Testis (tissue), 2 donors: ENCODE measurements at regions not wholly inside any gene's neighbourhood (a gene's known extent, or its start where the extent isn't known, plus 50 kb on each side); places are given as distances from the start of the nearest gene placed in this dataset.

Source experiments
- DNase-seq: peaks from one replicate; pipeline ENCODE4 v3.0.0-alpha.2; 2019
- H3K27ac ChIP-seq, 2 donors: fragments of 200-600 bp; sonication (generic); one replicate each; pipeline ENCODE4 v1.5.1; 2019
- H3K27me3 ChIP-seq: fragments of 200-600 bp; sonication (generic); one replicate; pipeline ENCODE4 v1.5.1; 2019
- H3K36me3 ChIP-seq: fragments of 200-600 bp; sonication (generic); one replicate; pipeline ENCODE4 v1.5.1; 2017; ENCODE audit warnings: low read depth; ENCODE audit errors: missing control alignments
- H3K4me1 ChIP-seq: fragments of 200-600 bp; sonication (generic); one replicate; pipeline ENCODE4 v1.5.1; 2019
- H3K4me3 ChIP-seq, 2 donors: fragments of 200-600 bp; sonication (generic); one replicate each; pipeline ENCODE4 v1.5.1; 2017 to 2019
- H3K9me3 ChIP-seq: fragments of 200-600 bp; sonication (generic); one replicate; pipeline ENCODE4 v1.5.1; 2017
- CTCF ChIP-seq, 3 experiments: fragments of 450-650 bp in 2 of 3; fragments of 200-600 bp in 1 of 3; sonication (generic) in 1 of 3; IDR thresholded peaks; one replicate each; pipeline ENCODE4 v1.5.1; 2016 to 2019; ENCODE audit warnings: antibody characterized with exemption in 3 of 3, mild to moderate bottlenecking in 2 of 3, moderate library complexity in 1 of 3
- POLR2A ChIP-seq: fragments of 450-650 bp; IDR thresholded peaks from one replicate; pipeline ENCODE4 v1.6.1; 2017; ENCODE audit warnings: antibody characterized with exemption, mild to moderate bottlenecking, moderate library complexity
- WGBS, 2 donors: methylation state at CpG; one replicate each; pipeline ENCODE4 v1.1.5; 2018; 5-methylcytosine and 5-hydroxymethylcytosine counted together
- intact Hi-C: fragments of 100-400 bp; cut with DNase I; formaldehyde crosslinking; loops from one replicate; pipeline ENCODE4 v1.15.1; 2023; ENCODE audit warnings: low total_unique reads

- TF ChIP-seq POLR2A (no peak), CTCF (IDR thresholded peaks at IDR 0.05) (no peak)
- intact Hi-C loops, result no loop called here
- no peaks in the 10 kb centered on the region for H3K36me3 ChIP-seq
- no peaks in the 10 kb centered on the region for H3K9me3 ChIP-seq
- H3K27me3 ChIP-seq, result no peaks in the 10 kb centered on the region
- H3K4me3 ChIP-seq, result no peak overlapping the region
- no peak for DNase-seq
- WGBS, 2 donors, result 76 to 87% methylated on average over 2 of the region's 2 CpGs
- H3K27ac ChIP-seq, result no peak overlapping the region
- no peaks in the 10 kb centered on the region for H3K4me1 ChIP-seq
Measured at GRCh38 chr2:222804351-222804750, 56.5 kb upstream of the ACSL3 start.

GRCh38 chr2:222805591-222806304 lies 55.1 kb upstream of the ACSL3 start:
- H3K36me3 ChIP-seq, result no peaks in the 10 kb centered on the region
- no peaks in the 10 kb centered on the region for H3K27me3 ChIP-seq
- no peak overlapping the region for H3K4me3 ChIP-seq
- intact Hi-C loops, result no loop called here
- no peak for DNase-seq
- no peaks in the 10 kb centered on the region for H3K9me3 ChIP-seq
- 80 to 87% methylated on average over 8 of the region's 8 CpGs for WGBS, 2 donors
- H3K4me1 ChIP-seq, result no peaks in the 10 kb centered on the region
- H3K27ac ChIP-seq, result no peak overlapping the region
- no peak for TF ChIP-seq CTCF (IDR thresholded peaks at IDR 0.05)
- TF ChIP-seq POLR2A, result no peak

- WGBS, 2 donors, result 52 to 61% methylated on average over 5 of the region's 5 CpGs
- intact Hi-C loops, result no loop called here
- H3K4me3 ChIP-seq, result no peak overlapping the region
- DNase-seq, result no peak
- no peaks in the 10 kb centered on the region for H3K27me3 ChIP-seq
- TF ChIP-seq POLR2A (no peak), CTCF (IDR thresholded peaks at IDR 0.05) (no peak)
- no peaks in the 10 kb centered on the region for H3K4me1 ChIP-seq
- no peak overlapping the region for H3K27ac ChIP-seq
- H3K36me3 ChIP-seq, result no peaks in the 10 kb centered on the region
- H3K9me3 ChIP-seq, result no peaks in the 10 kb centered on the region
Measured at GRCh38 chr2:222806526-222807137, 54.2 kb upstream of the ACSL3 start.

- TF ChIP-seq CTCF (IDR thresholded peaks at IDR 0.05) (no peak), POLR2A (no peak)
- Histone ChIP-seq H3K27me3 (no peaks in the 10 kb centered on the region), H3K27ac (no peak overlapping the region), H3K36me3 (no peaks in the 10 kb centered on the region), H3K4me3 (no peak overlapping the region), H3K4me1 (no peaks in the 10 kb centered on the region), H3K9me3 (no peaks in the 10 kb centered on the region)
- no peak for DNase-seq
- intact Hi-C loops, result no loop called here
- WGBS, 2 donors, result 90 to 95% methylated on average over 4 of the region's 4 CpGs
Measured at GRCh38 chr2:222807431-222807830, 53.4 kb upstream of the ACSL3 start.

- Histone ChIP-seq H3K4me1 (no peaks in the 10 kb centered on the region), H3K4me3 (no peak overlapping the region), H3K27me3 (no peaks in the 10 kb centered on the region), H3K9me3 (no peaks in the 10 kb centered on the region), H3K27ac (no peak overlapping the region), H3K36me3 (no peaks in the 10 kb centered on the region)
- intact Hi-C loops, result no loop called here
- 92% methylated on average over 2 of the region's 2 CpGs for WGBS, 2 donors
- DNase-seq, result no peak
- TF ChIP-seq POLR2A, result no peak
- TF ChIP-seq CTCF (IDR thresholded peaks at IDR 0.05), result no peak
Measured at GRCh38 chr2:222809582-222809981, 51.3 kb upstream of the ACSL3 start.
